Kidney (tissue), 13 donors: ENCODE measurements at regions not wholly inside any gene's neighbourhood (a gene's known extent, or its start where the extent isn't known, plus 50 kb on each side); places are given as distances from the start of the nearest gene placed in this dataset.

ENCODE experiments used
- DNase-seq, 5 donors: peaks; one replicate each; pipeline ENCODE4 v3.0.0-alpha.2; 2013 to 2020
- FAIRE-seq: peaks from 2 replicates; lab custom pipeline; 2012; peaks lifted over from hg19 to GRCh38; lab: Jason Lieb, UNC
- H3K27ac ChIP-seq, 2 donors: one replicate each; pipeline ENCODE4 v1.7.0; 2013; ENCODE audit warnings: low read depth in 2 of 2, low read length in 2 of 2, inconsistent platforms in 1 of 2
- H3K27me3 ChIP-seq: one replicate; pipeline ENCODE4 v1.7.1; 2013; ENCODE audit warnings: low read length, inconsistent platforms; ENCODE audit not compliant: control insufficient read depth, insufficient read depth
- H3K36me3 ChIP-seq, 3 donors: one replicate each; pipeline versions ENCODE4 v1.7.0 to v1.7.1; 2013; ENCODE audit warnings: low read length in 3 of 3, control low read depth in 1 of 3, inconsistent platforms in 1 of 3; ENCODE audit not compliant: insufficient read depth in 3 of 3, control insufficient read depth in 2 of 3
- H3K4me1 ChIP-seq, 3 donors: one replicate each; pipeline versions ENCODE4 v1.7.0 to v1.7.1; 2013; ENCODE audit warnings: low read length in 3 of 3, inconsistent platforms in 1 of 3, low read depth in 1 of 3; ENCODE audit not compliant: control insufficient read depth in 2 of 3, insufficient read depth in 2 of 3
- H3K4me3 ChIP-seq, 3 donors: one replicate each; pipeline versions ENCODE4 v1.7.0 to v1.8.1; 2013; ENCODE audit warnings: low read length in 3 of 3, control low read depth in 1 of 3, inconsistent platforms in 1 of 3
- H3K9ac ChIP-seq, 3 donors: one replicate each; pipeline versions ENCODE4 v1.7.0 to v1.7.1; 2013; ENCODE audit warnings: low read length in 3 of 3, control low read depth in 1 of 3, inconsistent platforms in 1 of 3
- H3K9me3 ChIP-seq, 3 donors: one replicate each; pipeline versions ENCODE4 v1.7.0 to v1.7.1; 2013; ENCODE audit warnings: low read length in 3 of 3, control low read depth in 1 of 3, inconsistent platforms in 1 of 3; ENCODE audit not compliant: control insufficient read depth in 2 of 3, insufficient read depth in 1 of 3
- CTCF ChIP-seq: IDR thresholded peaks from 3 replicates; pipeline ENCODE4 v1.5.1; 2012; ENCODE audit warnings: mild to moderate bottlenecking, moderate library complexity, borderline replicate concordance; ENCODE audit not compliant: insufficient read depth; ENCODE audit errors: extremely low read depth
- intact Hi-C: fragments of 100-400 bp; cut with DNase I; formaldehyde crosslinking; loops from one replicate; pipeline ENCODE4 v1.11.1; 2022
- donor health status: control.
- donor health status: control.
- donor health status: control.
- donor health status: control.
- donor health status: control.
- donor health status: DM: yes; HTN: yes; CAD: no.
- donor health status: Normal renal cell carcinoma (clear cell type).

- H3K27me3 ChIP-seq: no peaks in the 10 kb centered on the region
- no peaks in the 10 kb centered on the region for H3K36me3 ChIP-seq
- no peak overlapping the region for H3K9ac ChIP-seq
- H3K4me3 ChIP-seq: no peak overlapping the region
- H3K27ac ChIP-seq: no peak overlapping the region
- DNase-seq: no peak
- TF ChIP-seq CTCF: no peak
- intact Hi-C loops: no loop called here
- no peak for FAIRE-seq
- H3K9me3 ChIP-seq: no peaks in the 10 kb centered on the region
- no peaks in the 10 kb centered on the region for H3K4me1 ChIP-seq
These were observed 1631.9 kb upstream of the PABPC4L start for GRCh38 chr4:135833529-135833928.

- H3K27me3 ChIP-seq: no peaks in the 10 kb centered on the region
- no peaks in the 10 kb centered on the region for H3K36me3 ChIP-seq
- no peaks in the 10 kb centered on the region for H3K4me1 ChIP-seq
- H3K9ac ChIP-seq: no peak overlapping the region
- FAIRE-seq (no peak), DNase-seq (no peak)
- no peaks in the 10 kb centered on the region for H3K9me3 ChIP-seq
- no peak overlapping the region for H3K4me3 ChIP-seq
- H3K27ac ChIP-seq: no peak overlapping the region
- intact Hi-C loops: no loop called here
- TF ChIP-seq CTCF: no peak
These were observed 1623.2 kb upstream of the PABPC4L start for GRCh38 chr4:135824759-135825296.

GRCh38 chr4:135804785-135805184 is 1603.2 kb upstream of the PABPC4L start:
- no peak for DNase-seq
- TF ChIP-seq CTCF: no peak
- H3K36me3 ChIP-seq: no peaks in the 10 kb centered on the region
- no peak overlapping the region for H3K9ac ChIP-seq
- no peak for FAIRE-seq
- intact Hi-C loops: no loop called here
- no peak overlapping the region for H3K27ac ChIP-seq
- H3K4me3 ChIP-seq: no peak overlapping the region
- no peaks in the 10 kb centered on the region for H3K9me3 ChIP-seq
- no peaks in the 10 kb centered on the region for H3K4me1 ChIP-seq
- H3K27me3 ChIP-seq: no peaks in the 10 kb centered on the region

GRCh38 chr4:135777361-135777760 is 1575.8 kb upstream of the PABPC4L start:
- TF ChIP-seq CTCF: no peak

More at GRCh38 chr4:135777361-135777760, 1575.8 kb upstream of the PABPC4L start:
- no peak overlapping the region for H3K9ac ChIP-seq
- H3K36me3 ChIP-seq: no peaks in the 10 kb centered on the region
- H3K4me1 ChIP-seq: no peaks in the 10 kb centered on the region
- H3K4me3 ChIP-seq: no peak overlapping the region
- H3K27ac ChIP-seq: no peak overlapping the region
- FAIRE-seq (no peak), DNase-seq (no peak)
- intact Hi-C loops: no loop called here
- no peaks in the 10 kb centered on the region for H3K9me3 ChIP-seq
- no peaks in the 10 kb centered on the region for H3K27me3 ChIP-seq
